ENCODE measurements at regions not wholly inside any gene's neighbourhood (a gene's known extent, or its start where the extent isn't known, plus 50 kb on each side); places are given as distances from the start of the nearest gene placed in this dataset.

- TF ChIP-seq CTCF (IDR thresholded peaks at IDR 0.05), result no peak
- no peak for TF ChIP-seq POLR2A (IDR thresholded peaks at IDR 0.05; ENCODE audit: low read length)
- no peak for TF ChIP-seq POLR2AphosphoS2 (conservative IDR thresholded peaks at IDR 0.05; ENCODE audit: low read length)
- TF ChIP-seq BCL3 (IDR thresholded peaks at IDR 0.05), result no peak
- no peak for TF ChIP-seq MYC (IDR thresholded peaks at IDR 0.05; ENCODE audit: borderline replicate concordance, low read length)
- TF ChIP-seq BHLHE40 (IDR thresholded peaks at IDR 0.05; ENCODE audit: low read depth, low read length), result no peak
These were observed 191.6 kb upstream of the ID2 start for GRCh38 chr2:8490166-8490721.
